ENCODE measurements at regions not wholly inside any gene's neighbourhood (a gene's known extent, or its start where the extent isn't known, plus 50 kb on each side); places are given as distances from the start of the nearest gene placed in this dataset.

- no peaks in the 10 kb centered on the region for H4K20me1 ChIP-seq (ENCODE audit: insufficient read depth, low read length)
- H3K79me2 ChIP-seq (ENCODE audit: insufficient read depth, low read length) = no peaks in the 10 kb centered on the region
- no peak overlapping the region for H3K9ac ChIP-seq (ENCODE audit: low read depth, low read length)
- no peak overlapping the region for H3K27ac ChIP-seq (ENCODE audit: low read length)
- H2AFZ ChIP-seq (ENCODE audit: low read depth, low read length) = no peak overlapping the region
- no peaks in the 10 kb centered on the region for H3K4me1 ChIP-seq (ENCODE audit: insufficient read depth, low read length)
- ATAC-seq (ENCODE audit: insufficient read depth, low read depth) (no peak), DNase-seq (no peak)
- no peaks in the 10 kb centered on the region for H3K36me3 ChIP-seq (ENCODE audit: insufficient read depth, low read length)
- H3K27me3 ChIP-seq (ENCODE audit: insufficient read depth, low read length, poor library complexity) = no peaks in the 10 kb centered on the region
- H3K9me3 ChIP-seq (ENCODE audit: insufficient read depth, low read length, severe bottlenecking) = no peaks in the 10 kb centered on the region
- H3K4me3 ChIP-seq (ENCODE audit: low read depth in 1 of 2, low read length in 2 of 2) = no peak overlapping the region
- no peak for TF ChIP-seq CTCF (IDR thresholded peaks at IDR 0.05; ENCODE audit: borderline replicate concordance, extremely low read depth, low read length, poor library complexity, severe bottlenecking)
- TF ChIP-seq EZH2 (IDR thresholded peaks at IDR 0.05; ENCODE audit: borderline replicate concordance, low read depth, low read length, severe bottlenecking) = no peak
- H3K4me2 ChIP-seq (ENCODE audit: insufficient read depth, low read length) = no peak overlapping the region
Measured at GRCh38 chr6:86657192-86657591, 280.1 kb upstream of the HTR1E start.

GRCh38 chr6:86629123-86629522 lies 308.2 kb upstream of the HTR1E start:
- no peaks in the 10 kb centered on the region for H4K20me1 ChIP-seq (ENCODE audit: insufficient read depth, low read length)
- no peaks in the 10 kb centered on the region for H3K9me3 ChIP-seq (ENCODE audit: insufficient read depth, low read length, severe bottlenecking)
- no peaks in the 10 kb centered on the region for H3K36me3 ChIP-seq (ENCODE audit: insufficient read depth, low read length)
- no peaks in the 10 kb centered on the region for H3K79me2 ChIP-seq (ENCODE audit: insufficient read depth, low read length)
- no peak overlapping the region for H2AFZ ChIP-seq (ENCODE audit: low read depth, low read length)
- no peak overlapping the region for H3K4me3 ChIP-seq (ENCODE audit: low read depth in 1 of 2, low read length in 2 of 2)
- no peak for TF ChIP-seq EZH2 (IDR thresholded peaks at IDR 0.05; ENCODE audit: borderline replicate concordance, low read depth, low read length, severe bottlenecking)
- TF ChIP-seq CTCF (IDR thresholded peaks at IDR 0.05; ENCODE audit: borderline replicate concordance, extremely low read depth, low read length, poor library complexity, severe bottlenecking) = no peak
- no peak overlapping the region for H3K4me2 ChIP-seq (ENCODE audit: insufficient read depth, low read length)
- no peak overlapping the region for H3K27ac ChIP-seq (ENCODE audit: low read length)
- H3K9ac ChIP-seq (ENCODE audit: low read depth, low read length) = no peak overlapping the region
- ATAC-seq (ENCODE audit: insufficient read depth, low read depth) (no peak), DNase-seq (no peak)
- no peaks in the 10 kb centered on the region for H3K4me1 ChIP-seq (ENCODE audit: insufficient read depth, low read length)
- H3K27me3 ChIP-seq (ENCODE audit: insufficient read depth, low read length, poor library complexity) = no peaks in the 10 kb centered on the region

GRCh38 chr6:86619428-86619827 lies 317.9 kb upstream of the HTR1E start:
- Histone ChIP-seq H3K9ac (ENCODE audit: low read depth, low read length) (no peak overlapping the region), H3K4me3 (ENCODE audit: low read depth in 1 of 2, low read length in 2 of 2) (no peak overlapping the region), H3K27ac (ENCODE audit: low read length) (no peak overlapping the region), H4K20me1 (ENCODE audit: insufficient read depth, low read length) (no peaks in the 10 kb centered on the region), H3K9me3 (ENCODE audit: insufficient read depth, low read length, severe bottlenecking) (peaks cover 2% of the 10 kb centered on the region), H2AFZ (ENCODE audit: low read depth, low read length) (no peak overlapping the region), H3K27me3 (ENCODE audit: insufficient read depth, low read length, poor library complexity) (no peaks in the 10 kb centered on the region), H3K79me2 (ENCODE audit: insufficient read depth, low read length) (no peaks in the 10 kb centered on the region), H3K4me2 (ENCODE audit: insufficient read depth, low read length) (no peak overlapping the region), H3K4me1 (ENCODE audit: insufficient read depth, low read length) (no peaks in the 10 kb centered on the region), H3K36me3 (ENCODE audit: insufficient read depth, low read length) (no peaks in the 10 kb centered on the region)
- TF ChIP-seq CTCF (IDR thresholded peaks at IDR 0.05; ENCODE audit: borderline replicate concordance, extremely low read depth, low read length, poor library complexity, severe bottlenecking) = no peak
- no peak for TF ChIP-seq EZH2 (IDR thresholded peaks at IDR 0.05; ENCODE audit: borderline replicate concordance, low read depth, low read length, severe bottlenecking)
- no peak for DNase-seq
- ATAC-seq (ENCODE audit: insufficient read depth, low read depth) = no peak

- TF ChIP-seq CTCF (IDR thresholded peaks at IDR 0.05; ENCODE audit: borderline replicate concordance, extremely low read depth, low read length, poor library complexity, severe bottlenecking) (no peak), EZH2 (IDR thresholded peaks at IDR 0.05; ENCODE audit: borderline replicate concordance, low read depth, low read length, severe bottlenecking) (no peak)
Measured at GRCh38 chr6:86615299-86615698, 322.0 kb upstream of the HTR1E start.

More at GRCh38 chr6:86615299-86615698, 322.0 kb upstream of the HTR1E start:
- ATAC-seq (ENCODE audit: insufficient read depth, low read depth) = no peak
- Histone ChIP-seq H3K4me2 (ENCODE audit: insufficient read depth, low read length) (no peak overlapping the region), H4K20me1 (ENCODE audit: insufficient read depth, low read length) (no peaks in the 10 kb centered on the region), H3K27me3 (ENCODE audit: insufficient read depth, low read length, poor library complexity) (no peaks in the 10 kb centered on the region), H3K27ac (ENCODE audit: low read length) (no peak overlapping the region), H2AFZ (ENCODE audit: low read depth, low read length) (no peak overlapping the region), H3K9ac (ENCODE audit: low read depth, low read length) (no peak overlapping the region), H3K4me1 (ENCODE audit: insufficient read depth, low read length) (no peaks in the 10 kb centered on the region), H3K79me2 (ENCODE audit: insufficient read depth, low read length) (no peaks in the 10 kb centered on the region), H3K4me3 (ENCODE audit: low read depth in 1 of 2, low read length in 2 of 2) (no peak overlapping the region), H3K36me3 (ENCODE audit: insufficient read depth, low read length) (no peaks in the 10 kb centered on the region), H3K9me3 (ENCODE audit: insufficient read depth, low read length, severe bottlenecking) (peaks cover under 1% of the 10 kb centered on the region)
- no peak for DNase-seq
